H9 (cell line): ENCODE measurements at regions not wholly inside any gene's neighbourhood (a gene's known extent, or its start where the extent isn't known, plus 50 kb on each side); places are given as distances from the start of the nearest gene placed in this dataset.

Experiments used
- DNase-seq: peaks from one replicate; pipeline ENCODE4 v3.0.0-alpha.2; 2017
- H2AFZ ChIP-seq: one replicate; pipeline ENCODE4 v1.6.1; 2013; ENCODE audit warnings: mild to moderate bottlenecking, low read length, control low read depth, moderate library complexity
- H2AK5ac ChIP-seq: 2 replicates; pipeline ENCODE4 v1.6.1; 2013; ENCODE audit warnings: low read length, control low read depth, mixed read lengths; ENCODE audit not compliant: insufficient read length
- H2BK120ac ChIP-seq: one replicate; pipeline ENCODE4 v1.6.1; 2013; ENCODE audit warnings: low read depth, mild to moderate bottlenecking, low read length, control low read depth, inconsistent platforms; ENCODE audit not compliant: poor library complexity, severe bottlenecking
- H2BK12ac ChIP-seq: 2 replicates; pipeline ENCODE4 v1.6.1; 2013; ENCODE audit warnings: low read length, control low read depth, mixed read lengths, low read depth; ENCODE audit not compliant: insufficient read length
- H2BK15ac ChIP-seq: 2 replicates; pipeline ENCODE4 v1.6.1; 2013; ENCODE audit warnings: low read depth, low read length, control low read depth
- H2BK20ac ChIP-seq: one replicate; pipeline ENCODE4 v1.6.1; 2013; ENCODE audit warnings: low read depth, mild to moderate bottlenecking, low read length, control low read depth, inconsistent platforms; ENCODE audit not compliant: poor library complexity, severe bottlenecking
- H2BK5ac ChIP-seq: 2 replicates; pipeline ENCODE4 v1.6.1; 2013; ENCODE audit warnings: low read length, control low read depth, mixed read lengths; ENCODE audit not compliant: insufficient read length
- H3K14ac ChIP-seq: 2 replicates; pipeline ENCODE4 v1.6.1; 2013; ENCODE audit warnings: low read length, control low read depth; ENCODE audit not compliant: insufficient read depth
- H3K18ac ChIP-seq: 2 replicates; pipeline ENCODE4 v1.6.1; 2013; ENCODE audit warnings: low read depth, mild to moderate bottlenecking, mixed read lengths, low read length, control low read depth; ENCODE audit not compliant: insufficient read length
- H3K23ac ChIP-seq: 2 replicates; pipeline ENCODE4 v1.6.1; 2013; ENCODE audit warnings: low read length, control low read depth, mixed read lengths, low read depth; ENCODE audit not compliant: insufficient read length
- H3K23me2 ChIP-seq: 2 replicates; pipeline ENCODE4 v1.6.1; 2013; ENCODE audit warnings: low read depth, mild to moderate bottlenecking, mixed read lengths, low read length, control low read depth; ENCODE audit not compliant: insufficient read length, poor library complexity, severe bottlenecking
- H3K27ac ChIP-seq: 2 replicates; pipeline ENCODE4 v1.5.1; 2013; ENCODE audit warnings: low read length, control low read depth, mixed read lengths, low read depth; ENCODE audit not compliant: insufficient read length
- H3K27me3 ChIP-seq: 2 replicates; pipeline ENCODE4 v1.6.1; 2013; ENCODE audit warnings: low read length, control low read depth, inconsistent platforms; ENCODE audit not compliant: insufficient read depth
- H3K4ac ChIP-seq: 2 replicates; pipeline ENCODE4 v1.6.1; 2013; ENCODE audit warnings: low read depth, mild to moderate bottlenecking, control low read depth, inconsistent platforms, low read length, moderate library complexity
- H3K4me1 ChIP-seq: 2 replicates; pipeline ENCODE4 v1.6.1; 2013; ENCODE audit warnings: low read length, control low read depth, inconsistent platforms; ENCODE audit not compliant: insufficient read depth
- H3K4me2 ChIP-seq: 2 replicates; pipeline ENCODE4 v1.6.1; 2013; ENCODE audit warnings: low read length, control low read depth, mixed read lengths; ENCODE audit not compliant: insufficient read length, insufficient read depth
- H3K56ac ChIP-seq: 2 replicates; pipeline ENCODE4 v1.6.1; 2013; ENCODE audit warnings: low read depth, mild to moderate bottlenecking, mixed read lengths, low read length, control low read depth; ENCODE audit not compliant: insufficient read length
- H3K79me1 ChIP-seq: 2 replicates; pipeline ENCODE4 v1.6.1; 2013; ENCODE audit warnings: low read depth, mild to moderate bottlenecking, moderate library complexity, low read length, control low read depth, inconsistent platforms; ENCODE audit not compliant: insufficient read depth, poor library complexity, severe bottlenecking
- H3K79me2 ChIP-seq: 2 replicates; pipeline ENCODE4 v1.6.1; 2013; ENCODE audit warnings: low read length, control low read depth, inconsistent platforms; ENCODE audit not compliant: insufficient read depth
- H3K9ac ChIP-seq: 2 replicates; pipeline ENCODE4 v1.6.1; 2013; ENCODE audit warnings: low read length, control low read depth, mixed read lengths; ENCODE audit not compliant: insufficient read length; ENCODE audit errors: extremely low read depth
- H3K9me3 ChIP-seq: one replicate; pipeline ENCODE4 v1.6.1; 2013; ENCODE audit warnings: low read depth, low read length, inconsistent platforms; ENCODE audit not compliant: control insufficient read depth
- H3T11ph ChIP-seq: one replicate; pipeline ENCODE4 v1.6.1; 2013; ENCODE audit warnings: mild to moderate bottlenecking, low read length, control low read depth, inconsistent platforms
- H4K20me1 ChIP-seq: one replicate; pipeline ENCODE4 v1.6.1; 2013; ENCODE audit not compliant: control insufficient read depth, insufficient read length, insufficient read depth
- H4K5ac ChIP-seq: 2 replicates; pipeline ENCODE4 v1.6.1; 2013; ENCODE audit warnings: low read depth, mild to moderate bottlenecking, mixed read lengths, low read length, control low read depth; ENCODE audit not compliant: insufficient read length
- H4K8ac ChIP-seq: replicated peaks from 2 replicates; pipeline ENCODE4 v1.6.1; 2013; ENCODE audit warnings: low read length, control low read depth, mixed read lengths, low read depth; ENCODE audit not compliant: insufficient read length
- H4K91ac ChIP-seq: 2 replicates; pipeline ENCODE4 v1.6.1; 2013; ENCODE audit warnings: low read depth, mild to moderate bottlenecking, moderate library complexity, mixed read lengths, low read length, control low read depth; ENCODE audit not compliant: insufficient read length
- H3K27ac Mint-ChIP-seq, 3 experiments: 2 replicates in 2 of 3; 3 replicates in 1 of 3; pipeline ENCODE4 v1.8.0; 2020 to 2021; ENCODE audit warnings: mixed read lengths in 3 of 3, mild to moderate bottlenecking in 1 of 3, moderate library complexity in 1 of 3
- H3K27me3 Mint-ChIP-seq: 2 replicates; pipeline ENCODE4 v1.8.0; 2021; ENCODE audit warnings: low read depth, mild to moderate bottlenecking, moderate library complexity, mixed read lengths
- H3K36me3 Mint-ChIP-seq, 3 experiments: 2 replicates in 2 of 3; 3 replicates in 1 of 3; pipeline ENCODE4 v1.8.0; 2020 to 2021; ENCODE audit warnings: low read depth in 3 of 3, mixed read lengths in 3 of 3; ENCODE audit not compliant: insufficient read depth in 1 of 3
- H3K4me1 Mint-ChIP-seq, 2 experiments: 2 replicates each; pipeline ENCODE4 v1.8.0; 2020; ENCODE audit warnings: mixed read lengths in 2 of 2
- H3K4me3 Mint-ChIP-seq, 2 experiments: 2 replicates in 1 of 2; 3 replicates in 1 of 2; pipeline ENCODE4 v1.8.0; 2020 to 2021; ENCODE audit warnings: mild to moderate bottlenecking in 2 of 2, mixed read lengths in 2 of 2, moderate library complexity in 1 of 2
- H3K9me3 Mint-ChIP-seq, 2 experiments: 2 replicates in 1 of 2; 3 replicates in 1 of 2; pipeline ENCODE4 v1.8.0; 2020; ENCODE audit warnings: mild to moderate bottlenecking in 2 of 2, mixed read lengths in 2 of 2, moderate library complexity in 1 of 2
- WGBS: extraction: QIAGEN DNeasy Blood & Tissue Kit; methylation state at CpG from one replicate; pipeline ENCODE4 v1.1.7; 2013; ENCODE audit warnings: missing lambda C conversion rate, low lambda C conversion rate, mixed read lengths; ENCODE audit not compliant: insufficient read length; ENCODE audit errors: extremely low coverage; 5-methylcytosine and 5-hydroxymethylcytosine counted together
- TF ChIP-seq, protein P1 (sequence below): fragments of 200-600 bp; sonication (generic); conservative IDR thresholded peaks from 3 replicates; pipeline ENCODE4 v1.8.0; 2021; ENCODE audit warnings: antibody characterized with exemption, mild to moderate bottlenecking

DNA sequence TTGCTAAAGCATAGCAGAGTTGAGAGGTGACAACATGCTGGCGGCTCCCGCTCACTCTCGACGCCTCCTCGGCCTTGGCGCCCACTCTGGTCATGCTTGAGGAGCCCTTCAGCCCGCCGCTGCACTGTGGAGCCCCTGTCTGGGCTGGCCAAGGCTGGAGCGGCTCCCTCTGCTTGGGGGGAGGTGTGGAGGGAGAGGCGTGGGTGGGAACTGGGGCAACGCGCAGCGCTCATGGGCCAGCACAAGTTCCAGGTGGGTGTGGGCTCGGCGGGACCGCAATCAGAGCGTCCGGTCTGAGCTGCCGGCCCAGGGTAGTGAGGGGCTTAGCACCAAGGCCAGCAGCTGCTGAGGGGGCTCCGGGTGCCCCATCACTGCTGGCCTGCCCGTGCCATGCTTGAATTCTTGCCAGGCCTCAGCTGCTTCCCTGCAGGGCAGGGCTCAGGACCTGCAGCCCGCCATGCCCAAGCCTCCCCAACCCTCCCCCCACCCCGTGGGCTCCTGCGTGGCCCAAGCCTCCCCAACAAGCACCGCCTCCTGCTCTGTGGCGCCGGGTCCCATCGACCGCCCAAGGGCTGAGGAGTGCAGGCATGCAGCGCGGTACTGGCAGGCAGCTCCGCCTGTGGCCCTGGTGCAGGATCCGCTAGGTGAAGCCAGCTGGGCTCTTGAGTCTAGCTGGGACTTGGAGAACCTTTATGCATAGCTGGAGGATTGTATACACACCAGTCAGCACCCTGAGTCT is 2052.8 kb upstream of the CELF4 start:
- Histone ChIP-seq H3K9ac (no peak overlapping the region), H3K14ac (no peak overlapping the region), H3K56ac (no peak overlapping the region), H4K20me1 (no peaks in the 10 kb centered on the region), H3T11ph (no peak overlapping the region), H2BK120ac (no peak overlapping the region), H3K27ac (no peak overlapping the region), H2AK5ac (no peak overlapping the region), H3K4me1 (no peaks in the 10 kb centered on the region; the same call in 1 of the 2 replicates), H3K4ac (no peak overlapping the region), H2AFZ (no peak overlapping the region), H3K79me2 (no peaks in the 10 kb centered on the region), H3K79me1 (no peaks in the 10 kb centered on the region), H4K8ac (no peak overlapping the region), H2BK20ac (no peak overlapping the region), H3K27me3 (no peaks in the 10 kb centered on the region), H2BK12ac (no peak overlapping the region), H3K4me2 (no peak overlapping the region), H3K18ac (no peak overlapping the region), H3K23me2 (no peaks in the 10 kb centered on the region), H4K91ac (no peak overlapping the region), H3K23ac (no peak overlapping the region), H2BK5ac (no peak overlapping the region), H3K9me3 (no peaks in the 10 kb centered on the region), H2BK15ac (no peak overlapping the region), H4K5ac (no peak overlapping the region)
- TF ChIP-seq, protein P1, sequence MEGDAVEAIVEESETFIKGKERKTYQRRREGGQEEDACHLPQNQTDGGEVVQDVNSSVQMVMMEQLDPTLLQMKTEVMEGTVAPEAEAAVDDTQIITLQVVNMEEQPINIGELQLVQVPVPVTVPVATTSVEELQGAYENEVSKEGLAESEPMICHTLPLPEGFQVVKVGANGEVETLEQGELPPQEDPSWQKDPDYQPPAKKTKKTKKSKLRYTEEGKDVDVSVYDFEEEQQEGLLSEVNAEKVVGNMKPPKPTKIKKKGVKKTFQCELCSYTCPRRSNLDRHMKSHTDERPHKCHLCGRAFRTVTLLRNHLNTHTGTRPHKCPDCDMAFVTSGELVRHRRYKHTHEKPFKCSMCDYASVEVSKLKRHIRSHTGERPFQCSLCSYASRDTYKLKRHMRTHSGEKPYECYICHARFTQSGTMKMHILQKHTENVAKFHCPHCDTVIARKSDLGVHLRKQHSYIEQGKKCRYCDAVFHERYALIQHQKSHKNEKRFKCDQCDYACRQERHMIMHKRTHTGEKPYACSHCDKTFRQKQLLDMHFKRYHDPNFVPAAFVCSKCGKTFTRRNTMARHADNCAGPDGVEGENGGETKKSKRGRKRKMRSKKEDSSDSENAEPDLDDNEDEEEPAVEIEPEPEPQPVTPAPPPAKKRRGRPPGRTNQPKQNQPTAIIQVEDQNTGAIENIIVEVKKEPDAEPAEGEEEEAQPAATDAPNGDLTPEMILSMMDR = no peak
- no peaks in the 10 kb centered on the region for H3K27me3 Mint-ChIP-seq
- H3K9me3 Mint-ChIP-seq = peaks cover 3 to 12% of the 10 kb centered on the region in 2 experiments; a peak in 4 of 5 replicates
- WGBS = no CpG with 5 or more reads among the region's 33 CpGs
- H3K36me3 Mint-ChIP-seq = peaks cover 8 to 10% (median 9%) of the 10 kb centered on the region in 3 experiments
- H3K4me3 Mint-ChIP-seq = no peak overlapping the region
- peaks cover 12 to 16% of the 10 kb centered on the region in 2 experiments for H3K4me1 Mint-ChIP-seq
- no peak overlapping the region for H3K27ac Mint-ChIP-seq
- no peak for DNase-seq
